ENCODE measurements at regions not wholly inside any gene's neighbourhood (a gene's known extent, or its start where the extent isn't known, plus 50 kb on each side); places are given as distances from the start of the nearest gene placed in this dataset.

DNA sequence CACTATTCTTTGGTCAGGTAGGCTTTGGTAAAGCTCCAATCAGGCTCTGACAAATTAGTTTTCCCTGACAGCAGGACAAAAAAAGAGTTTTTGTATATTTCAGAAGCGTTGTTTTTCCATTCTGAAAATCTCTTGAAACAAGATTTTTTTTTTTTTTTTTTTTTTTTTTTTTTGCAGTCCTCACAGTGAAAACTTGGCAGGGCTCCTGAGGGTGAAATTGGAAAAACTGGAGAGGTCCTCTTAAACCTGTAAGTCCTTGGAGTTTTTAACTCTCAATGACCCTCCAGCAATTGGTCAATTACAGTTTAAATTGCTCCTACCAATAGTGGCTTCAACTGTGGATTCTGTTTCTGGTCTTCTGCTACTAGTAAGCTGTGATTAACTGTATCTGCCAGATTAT, 244.5 kb upstream of the PKDCC start:
- H3K4me1 ChIP-seq (ENCODE audit: low read length), result no peaks in the 10 kb centered on the region
- no peak overlapping the region for H3K4me2 ChIP-seq (ENCODE audit: low read depth, low read length)
- H3K27ac ChIP-seq (ENCODE audit: low read length), result no peak overlapping the region
- H2AFZ ChIP-seq (ENCODE audit: low read length), result no peak overlapping the region
- no peaks in the 10 kb centered on the region; the same call in 1 of the 2 replicates for H3K9me3 ChIP-seq (replicated peaks; ENCODE audit: insufficient read depth, low read length)
- no peaks in the 10 kb centered on the region for H3K27me3 ChIP-seq (replicated peaks; ENCODE audit: insufficient read depth, low read length)
- no peak for DNase-seq
- no peak overlapping the region for H3K9ac ChIP-seq (ENCODE audit: low read length)
- no peak overlapping the region for H3K4me3 ChIP-seq (ENCODE audit: low read length)
- no peaks in the 10 kb centered on the region for H3K9me2 ChIP-seq (replicated peaks; ENCODE audit: insufficient read depth, low read length)
- H4K20me1 ChIP-seq (ENCODE audit: insufficient read depth, low read length), result no peaks in the 10 kb centered on the region
- TF ChIP-seq EZH2 (optimal IDR thresholded peaks at IDR 0.05; ENCODE audit: low read depth, low read length) (no peak), EZH2phosphoT487 (IDR thresholded peaks at IDR 0.05; ENCODE audit: low read length) (no peak)
- TF ChIP-seq, protein P1, sequence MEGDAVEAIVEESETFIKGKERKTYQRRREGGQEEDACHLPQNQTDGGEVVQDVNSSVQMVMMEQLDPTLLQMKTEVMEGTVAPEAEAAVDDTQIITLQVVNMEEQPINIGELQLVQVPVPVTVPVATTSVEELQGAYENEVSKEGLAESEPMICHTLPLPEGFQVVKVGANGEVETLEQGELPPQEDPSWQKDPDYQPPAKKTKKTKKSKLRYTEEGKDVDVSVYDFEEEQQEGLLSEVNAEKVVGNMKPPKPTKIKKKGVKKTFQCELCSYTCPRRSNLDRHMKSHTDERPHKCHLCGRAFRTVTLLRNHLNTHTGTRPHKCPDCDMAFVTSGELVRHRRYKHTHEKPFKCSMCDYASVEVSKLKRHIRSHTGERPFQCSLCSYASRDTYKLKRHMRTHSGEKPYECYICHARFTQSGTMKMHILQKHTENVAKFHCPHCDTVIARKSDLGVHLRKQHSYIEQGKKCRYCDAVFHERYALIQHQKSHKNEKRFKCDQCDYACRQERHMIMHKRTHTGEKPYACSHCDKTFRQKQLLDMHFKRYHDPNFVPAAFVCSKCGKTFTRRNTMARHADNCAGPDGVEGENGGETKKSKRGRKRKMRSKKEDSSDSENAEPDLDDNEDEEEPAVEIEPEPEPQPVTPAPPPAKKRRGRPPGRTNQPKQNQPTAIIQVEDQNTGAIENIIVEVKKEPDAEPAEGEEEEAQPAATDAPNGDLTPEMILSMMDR (IDR thresholded peaks at IDR 0.05; ENCODE audit: low read length), result no peak
- H3K79me2 ChIP-seq (ENCODE audit: low read length), result no peaks in the 10 kb centered on the region
- H3F3A ChIP-seq (ENCODE audit: insufficient read depth, low read length), result no peaks in the 10 kb centered on the region
- no peaks in the 10 kb centered on the region for H3K36me3 ChIP-seq (replicated peaks; ENCODE audit: insufficient read depth, low read length)

DNA sequence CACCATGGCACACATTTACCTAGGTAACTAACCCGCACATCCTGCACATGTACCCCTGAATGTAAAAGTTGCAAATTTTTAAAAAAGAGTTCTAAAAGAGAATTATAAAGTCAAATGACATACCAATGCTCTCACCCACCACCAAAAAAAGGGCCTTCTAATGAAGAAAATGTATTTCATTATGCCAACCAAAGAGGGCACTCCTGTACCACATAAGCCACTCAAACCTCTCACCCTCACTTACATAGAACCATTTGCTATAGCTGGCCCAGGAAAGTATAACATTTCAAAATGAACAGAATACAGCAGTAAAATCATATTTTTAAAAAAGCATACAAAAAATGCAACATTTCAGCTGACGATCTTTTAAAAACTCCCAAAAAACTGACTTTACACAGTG, 241.5 kb upstream of the PKDCC start:
- H4K20me1 ChIP-seq (ENCODE audit: insufficient read depth, low read length), result no peaks in the 10 kb centered on the region
- TF ChIP-seq, protein P1 (IDR thresholded peaks at IDR 0.05; ENCODE audit: low read length), result peak; percentile 15; the same call in 1 of the 2 replicates
- TF ChIP-seq EZH2phosphoT487 (IDR thresholded peaks at IDR 0.05; ENCODE audit: low read length) (no peak), EZH2 (optimal IDR thresholded peaks at IDR 0.05; ENCODE audit: low read depth, low read length) (no peak)
- H3K27me3 ChIP-seq (replicated peaks; ENCODE audit: insufficient read depth, low read length), result no peaks in the 10 kb centered on the region
- H3K36me3 ChIP-seq (replicated peaks; ENCODE audit: insufficient read depth, low read length), result no peaks in the 10 kb centered on the region
- no peaks in the 10 kb centered on the region for H3K4me1 ChIP-seq (ENCODE audit: low read length)
- H3K4me3 ChIP-seq (ENCODE audit: low read length), result no peak overlapping the region
- no peaks in the 10 kb centered on the region for H3K79me2 ChIP-seq (ENCODE audit: low read length)
- no peak overlapping the region for H3K9ac ChIP-seq (ENCODE audit: low read length)
- H3K9me2 ChIP-seq (replicated peaks; ENCODE audit: insufficient read depth, low read length), result no peaks in the 10 kb centered on the region
- H3F3A ChIP-seq (ENCODE audit: insufficient read depth, low read length), result no peaks in the 10 kb centered on the region
- no peak for DNase-seq
- no peak overlapping the region for H2AFZ ChIP-seq (ENCODE audit: low read length)
- H3K9me3 ChIP-seq (replicated peaks; ENCODE audit: insufficient read depth, low read length), result no peaks in the 10 kb centered on the region
- no peak overlapping the region for H3K27ac ChIP-seq (ENCODE audit: low read length)
- no peak overlapping the region for H3K4me2 ChIP-seq (ENCODE audit: low read depth, low read length)

DNA sequence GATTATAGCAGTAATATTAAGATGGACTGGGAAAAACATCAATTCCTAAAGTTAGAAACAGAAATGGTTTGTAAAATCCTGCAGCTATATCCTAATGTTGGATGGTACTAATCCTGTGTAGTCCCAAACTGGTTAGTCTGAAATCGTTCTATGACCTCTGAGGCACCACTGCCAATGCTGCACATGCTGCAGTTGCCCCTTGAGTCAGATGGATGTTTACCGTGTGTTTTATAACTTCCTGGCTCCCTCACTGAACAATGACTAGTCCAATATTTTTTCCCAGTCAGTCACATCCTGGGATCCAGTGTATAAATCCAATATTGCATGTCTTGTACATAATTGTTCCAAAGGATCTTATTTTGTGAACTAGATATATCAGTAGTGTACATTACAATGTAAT, 226.7 kb upstream of the PKDCC start:
- no peak overlapping the region for H3K27ac ChIP-seq (ENCODE audit: low read length)
- H3K9me3 ChIP-seq (replicated peaks; ENCODE audit: insufficient read depth, low read length), result no peaks in the 10 kb centered on the region
- H2AFZ ChIP-seq (ENCODE audit: low read length), result no peak overlapping the region
- no peaks in the 10 kb centered on the region for H3F3A ChIP-seq (ENCODE audit: insufficient read depth, low read length)
- no peak overlapping the region for H3K4me2 ChIP-seq (ENCODE audit: low read depth, low read length)
- H3K9me2 ChIP-seq (replicated peaks; ENCODE audit: insufficient read depth, low read length), result no peaks in the 10 kb centered on the region
- no peaks in the 10 kb centered on the region for H4K20me1 ChIP-seq (ENCODE audit: insufficient read depth, low read length)
- DNase-seq, result no peak
- no peaks in the 10 kb centered on the region for H3K4me1 ChIP-seq (ENCODE audit: low read length)
- TF ChIP-seq EZH2 (optimal IDR thresholded peaks at IDR 0.05; ENCODE audit: low read depth, low read length) (no peak), EZH2phosphoT487 (IDR thresholded peaks at IDR 0.05; ENCODE audit: low read length) (no peak)
- TF ChIP-seq, protein P1 (IDR thresholded peaks at IDR 0.05; ENCODE audit: low read length), result no peak
- H3K79me2 ChIP-seq (ENCODE audit: low read length), result no peaks in the 10 kb centered on the region
- no peaks in the 10 kb centered on the region for H3K27me3 ChIP-seq (replicated peaks; ENCODE audit: insufficient read depth, low read length)
- H3K4me3 ChIP-seq (ENCODE audit: low read length), result no peak overlapping the region
- H3K9ac ChIP-seq (ENCODE audit: low read length), result no peak overlapping the region
- no peaks in the 10 kb centered on the region for H3K36me3 ChIP-seq (replicated peaks; ENCODE audit: insufficient read depth, low read length)

All from MM.1S (cell line).